Cardiac muscle cell (in vitro differentiated cells and primary cell): ENCODE measurements at regions not wholly inside any gene's neighbourhood (a gene's known extent, or its start where the extent isn't known, plus 50 kb on each side); places are given as distances from the start of the nearest gene placed in this dataset.
A peak's percentile ranks its signal among the peaks of the same experiment; 100 is the strongest.

Experiments used
- DNase-seq, 2 donors: peaks; one replicate each; pipeline versions ENCODE4 v3.0.0 to v3.0.0-alpha.2; 2010 to 2017; ENCODE audit warnings: low read depth in 1 of 2, low spot score in 1 of 2
- H3K27ac ChIP-seq: fragments of 200-600 bp; sonication (generic); 2 replicates; pipeline ENCODE4 v1.5.1; 2016
- H3K27me3 ChIP-seq: fragments of 200-600 bp; sonication (generic); 2 replicates; pipeline ENCODE4 v1.6.0; 2016; ENCODE audit warnings: control low read depth
- H3K36me3 ChIP-seq: fragments of 200-600 bp; sonication (generic); 2 replicates; pipeline ENCODE4 v1.5.1; 2016; ENCODE audit warnings: control low read depth
- H3K4me1 ChIP-seq: fragments of 200-600 bp; sonication (generic); 2 replicates; pipeline ENCODE4 v1.8.1; 2017; ENCODE audit warnings: low read depth, mild to moderate bottlenecking, mixed run types
- H3K4me3 ChIP-seq: fragments of 200-600 bp; sonication (generic); 2 replicates; pipeline ENCODE4 v1.5.1; 2016; ENCODE audit warnings: mild to moderate bottlenecking
- H3K9me3 ChIP-seq: fragments of 200-600 bp; sonication (generic); 2 replicates; pipeline ENCODE4 v1.5.1; 2017; ENCODE audit warnings: low read depth, mild to moderate bottlenecking, control low read depth
- CTCF ChIP-seq: IDR thresholded peaks from 2 replicates; pipeline ENCODE4 v1.5.1; 2012; ENCODE audit warnings: low read depth, mild to moderate bottlenecking, low read length

DNA sequence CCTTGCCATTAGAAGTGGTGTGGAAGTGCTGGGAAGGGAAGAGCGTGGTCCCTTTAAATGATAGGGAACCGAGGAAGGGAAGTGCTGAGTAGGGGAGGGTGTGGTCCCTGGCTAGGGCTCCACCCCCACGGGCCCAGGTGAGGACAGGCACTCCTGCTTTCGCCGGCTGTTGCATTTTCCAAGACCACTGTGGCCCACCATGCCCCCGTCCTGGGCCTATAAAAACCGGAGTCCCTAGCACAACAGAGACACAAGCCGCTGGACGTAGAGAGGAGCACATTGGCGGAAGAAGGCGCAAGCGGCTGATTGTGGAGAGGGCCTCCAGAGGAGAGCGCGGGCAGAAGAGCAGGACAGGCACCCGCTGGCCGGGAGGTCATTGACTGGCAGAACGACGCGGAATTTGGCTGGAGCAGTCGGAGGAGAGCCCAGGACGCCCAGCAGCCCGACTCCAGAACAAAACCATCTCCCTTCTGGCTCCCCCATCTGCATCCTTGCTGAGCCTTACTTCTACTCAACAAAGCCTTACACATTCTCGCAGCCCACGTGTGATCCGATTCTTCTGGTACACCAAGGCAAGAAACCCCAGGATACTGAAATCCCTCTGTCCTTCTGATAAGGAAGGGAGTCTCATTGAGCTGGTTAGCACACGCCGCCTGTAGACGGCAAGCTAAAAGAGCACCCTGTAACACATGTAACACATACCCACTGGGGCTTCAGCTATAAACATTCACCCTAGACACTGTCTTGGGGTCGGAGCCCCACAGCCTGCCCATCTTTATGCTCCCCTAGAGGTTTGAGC lies 146.2 kb upstream of the LYZL1 start:
- TF ChIP-seq CTCF: no peak
- Histone ChIP-seq H3K4me1 (peaks cover 33% of the 10 kb centered on the region), H3K9me3 (no peaks in the 10 kb centered on the region), H3K4me3 (peak overlapping the region; percentile 0), H3K27ac (peak overlapping the region; percentile 50), H3K36me3 (no peaks in the 10 kb centered on the region), H3K27me3 (no peaks in the 10 kb centered on the region)
- peak in 1 of 2 donors; percentile 28 for DNase-seq

GRCh38 chr10:29144126-29144525 lies 144.7 kb upstream of the LYZL1 start:
- Histone ChIP-seq H3K4me1 (peaks cover 33% of the 10 kb centered on the region), H3K27me3 (no peaks in the 10 kb centered on the region), H3K9me3 (no peaks in the 10 kb centered on the region), H3K27ac (peak overlapping the region; percentile 50), H3K36me3 (no peaks in the 10 kb centered on the region), H3K4me3 (no peak overlapping the region)
- no peak for TF ChIP-seq CTCF
- no peak for DNase-seq

- TF ChIP-seq CTCF: no peak
- no peak overlapping the region for H3K4me3 ChIP-seq
- H3K27ac ChIP-seq: no peak overlapping the region
- H3K9me3 ChIP-seq: no peaks in the 10 kb centered on the region
- peaks cover 44% of the 10 kb centered on the region for H3K4me1 ChIP-seq
- DNase-seq: no peak
- no peaks in the 10 kb centered on the region for H3K36me3 ChIP-seq
- no peaks in the 10 kb centered on the region for H3K27me3 ChIP-seq
These were observed 142.4 kb upstream of the LYZL1 start for GRCh38 chr10:29146311-29147100.

- Histone ChIP-seq H3K9me3 (no peaks in the 10 kb centered on the region), H3K36me3 (no peaks in the 10 kb centered on the region), H3K4me1 (peaks cover 23% of the 10 kb centered on the region), H3K27ac (peak overlapping the region; percentile 97), H3K4me3 (no peak overlapping the region), H3K27me3 (no peaks in the 10 kb centered on the region)
- no peak for TF ChIP-seq CTCF
- peak; percentile 58 to 88 for DNase-seq
These were observed 138.9 kb upstream of the LYZL1 start for GRCh38 chr10:29150010-29150409.

- no peak for DNase-seq
- H3K27ac ChIP-seq: peak overlapping the region; percentile 97
- no peak overlapping the region for H3K4me3 ChIP-seq
- peaks cover 23% of the 10 kb centered on the region for H3K4me1 ChIP-seq
- H3K36me3 ChIP-seq: no peaks in the 10 kb centered on the region
- TF ChIP-seq CTCF: no peak
- no peaks in the 10 kb centered on the region for H3K9me3 ChIP-seq
- H3K27me3 ChIP-seq: no peaks in the 10 kb centered on the region
These were observed 137.9 kb upstream of the LYZL1 start for GRCh38 chr10:29151005-29151404.
